ENCODE measurements at regions not wholly inside any gene's neighbourhood (a gene's known extent, or its start where the extent isn't known, plus 50 kb on each side); places are given as distances from the start of the nearest gene placed in this dataset.
"Not testable (repeated sequence)": the region's sequence is repeated elsewhere in the genome, so short reads cannot be mapped to it uniquely, and the experiment has no call there.

- DNase-seq (ENCODE audit: low read depth), result no peak
These were observed 196.5 kb upstream of the SLC7A11 start for GRCh38 chr4:138438608-138439007.

DNA sequence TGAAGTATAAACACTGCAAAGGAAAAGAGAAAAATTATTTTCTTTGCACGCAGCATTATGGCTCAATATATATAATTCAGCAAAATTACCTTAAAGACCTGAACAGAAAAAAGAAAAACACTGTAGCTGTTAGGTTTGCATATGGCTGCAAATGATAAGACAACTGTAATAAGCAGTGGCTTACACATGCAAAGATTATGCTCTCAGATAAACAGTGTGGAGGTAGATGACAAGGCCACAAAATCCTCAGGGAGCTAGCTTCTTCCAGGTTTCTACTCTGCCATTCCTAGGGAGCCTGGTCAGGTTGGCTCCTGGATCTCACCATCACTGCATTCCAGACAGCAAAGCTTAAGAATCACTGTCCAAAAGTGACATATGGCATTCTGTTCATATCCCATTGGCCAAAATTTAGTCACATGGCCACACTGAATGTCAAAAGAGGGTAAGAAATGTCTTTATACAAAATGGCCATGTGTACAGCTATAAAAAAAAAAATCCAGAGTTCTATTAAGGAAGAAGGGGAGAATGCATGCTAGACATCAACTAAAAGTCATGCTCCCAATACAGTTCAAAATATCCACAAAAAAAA is 195.2 kb upstream of the SLC7A11 start:
- no peak for DNase-seq (ENCODE audit: low read depth)

DNA sequence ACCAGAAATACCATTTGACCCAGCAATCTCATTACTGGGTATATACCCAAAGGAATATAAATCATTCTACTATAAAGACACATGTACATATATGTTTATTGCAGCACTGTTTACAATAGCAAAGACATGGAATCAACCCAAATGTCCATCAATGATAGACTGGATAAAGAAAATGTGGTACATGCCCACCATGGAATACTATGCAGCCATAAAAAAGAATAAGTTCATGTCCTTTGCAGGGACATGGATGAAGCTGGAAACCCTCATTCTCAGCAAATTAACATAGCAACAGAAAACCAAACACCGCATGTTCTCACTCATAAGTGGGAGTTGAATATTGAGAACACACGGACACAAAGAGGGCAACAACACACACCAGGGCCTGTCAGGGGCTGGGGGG is 193.6 kb upstream of the SLC7A11 start:
- not testable (repeated sequence) for DNase-seq (ENCODE audit: low read depth)

GRCh38 chr4:138435046-138435445 is 192.9 kb upstream of the SLC7A11 start:
- DNase-seq (ENCODE audit: low read depth), result not testable (repeated sequence)

DNA sequence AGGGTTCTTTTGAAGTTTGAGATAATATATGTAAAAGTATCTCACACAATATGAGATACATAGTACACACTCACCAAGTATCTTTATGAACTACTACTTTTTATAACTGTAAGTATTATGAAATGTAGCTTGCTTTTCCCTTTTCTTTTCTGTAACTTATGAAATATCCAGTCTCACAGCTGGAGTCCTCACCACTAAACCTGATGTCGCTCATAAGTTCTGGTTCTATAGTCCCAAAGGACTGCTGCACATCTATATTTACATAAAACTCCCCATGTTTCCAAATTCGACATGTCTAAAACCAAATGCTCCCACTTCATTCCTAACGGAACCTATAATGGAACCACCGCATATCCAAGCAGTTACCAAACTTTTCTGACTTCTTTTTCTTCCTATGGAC is 186.5 kb upstream of the SLC7A11 start:
- no peak for DNase-seq (ENCODE audit: low read depth)

DNA sequence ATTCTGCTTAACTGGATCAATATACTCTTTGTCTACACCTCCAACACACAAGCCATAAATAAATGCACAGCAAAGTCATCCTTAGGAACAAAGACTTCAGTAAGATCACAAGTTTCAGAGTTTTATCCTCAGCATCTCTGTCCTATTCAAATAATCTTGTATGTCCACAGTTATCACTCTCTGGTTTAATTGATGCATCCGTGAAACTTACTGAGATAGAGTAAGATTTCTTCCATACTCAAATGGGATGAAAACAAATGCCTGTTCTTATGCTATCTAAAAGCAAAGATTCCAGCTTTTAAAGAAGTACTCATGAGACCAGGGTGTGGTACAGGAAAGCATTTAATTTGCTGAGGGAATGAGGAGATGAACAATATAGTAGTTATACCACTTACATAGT is 184.6 kb upstream of the SLC7A11 start:
- DNase-seq (ENCODE audit: low read depth), result no peak

GRCh38 chr4:138420471-138420870 is 178.3 kb upstream of the SLC7A11 start:
- no peak for DNase-seq (ENCODE audit: low read depth)

- no peak for DNase-seq (ENCODE audit: low read depth)
These were observed 172.1 kb upstream of the SLC7A11 start for GRCh38 chr4:138414202-138414601.

GRCh38 chr4:138413273-138413672 is 171.1 kb upstream of the SLC7A11 start:
- no peak for DNase-seq (ENCODE audit: low read depth)

- DNase-seq (ENCODE audit: low read depth), result no peak
These were observed 170.7 kb upstream of the SLC7A11 start for GRCh38 chr4:138412847-138413246.

- DNase-seq (ENCODE audit: low read depth), result no peak
These were observed 168.1 kb upstream of the SLC7A11 start for GRCh38 chr4:138410266-138410665.

GRCh38 chr4:138409670-138410069 is 167.5 kb upstream of the SLC7A11 start:
- DNase-seq (ENCODE audit: low read depth), result no peak

DNA sequence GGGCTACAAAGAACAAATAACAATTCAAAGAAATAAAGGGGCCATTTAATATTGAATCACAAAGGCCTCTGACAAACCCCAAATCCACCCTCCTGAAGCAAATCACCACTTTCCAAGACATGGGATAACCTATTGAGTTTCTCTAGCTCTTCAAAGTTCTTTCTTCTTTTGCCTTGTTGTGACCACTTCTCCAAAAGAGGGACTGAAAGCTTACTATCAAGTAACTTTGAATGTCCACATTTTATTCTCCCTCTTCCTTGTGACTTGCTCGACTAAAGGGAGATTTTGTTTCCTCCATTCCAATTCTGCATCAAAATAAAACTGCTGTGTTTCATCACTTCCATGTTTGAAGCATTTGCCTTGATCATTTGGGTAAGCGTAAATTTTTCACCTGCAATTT is 166.6 kb upstream of the SLC7A11 start:
- no peak for DNase-seq (ENCODE audit: low read depth)

- no peak for DNase-seq (ENCODE audit: low read depth)
These were observed 165.2 kb upstream of the SLC7A11 start for GRCh38 chr4:138407329-138407728.

DNA sequence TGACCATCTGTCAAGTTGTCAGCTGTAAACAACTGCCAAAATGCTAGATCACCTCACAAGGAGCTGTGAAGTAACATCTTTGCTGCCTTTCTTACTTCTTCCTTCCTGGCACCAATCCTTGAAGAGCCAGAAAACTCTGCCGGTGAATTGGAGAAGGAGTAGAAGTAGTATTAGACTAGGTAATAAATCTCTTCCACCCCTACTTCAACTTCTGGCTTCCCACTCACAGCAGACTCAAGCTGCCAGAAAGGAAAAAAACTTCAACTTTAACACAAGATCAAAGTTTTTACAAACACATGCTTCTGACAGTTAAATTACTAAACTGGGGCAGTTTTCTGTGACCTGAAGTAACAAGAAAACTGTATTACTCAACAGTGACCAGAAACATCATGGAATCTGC is 164.7 kb upstream of the SLC7A11 start:
- peak; percentile 7 for DNase-seq (ENCODE audit: low read depth)

DNA sequence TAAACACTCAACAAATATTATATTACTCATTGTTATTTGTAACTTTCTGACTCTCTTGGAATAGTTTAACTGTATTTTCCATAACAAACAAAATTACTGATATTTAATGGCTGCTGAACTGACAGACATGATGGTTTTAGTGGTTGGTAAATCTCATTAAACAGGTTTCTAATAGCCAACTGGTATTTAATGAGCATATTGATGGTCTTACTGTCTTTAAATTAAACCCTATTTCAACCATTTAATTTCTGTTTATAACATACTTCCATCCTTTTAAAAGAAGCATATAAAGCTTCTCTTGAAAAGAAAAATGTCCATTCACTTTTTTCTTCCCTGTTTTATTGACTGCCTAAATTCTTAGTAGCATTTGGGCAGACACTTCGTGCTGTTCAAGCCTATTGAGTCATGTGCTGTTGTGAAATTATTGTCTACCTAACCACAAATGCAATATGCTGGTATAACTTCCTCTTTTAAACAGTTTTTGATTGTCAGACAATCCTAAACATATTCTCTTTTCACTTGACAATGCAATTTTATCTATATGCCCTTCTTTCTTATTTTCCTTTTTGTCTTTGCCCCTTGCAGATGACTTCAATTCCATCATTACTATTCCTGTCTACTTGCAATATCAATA is 163.9 kb upstream of the SLC7A11 start:
- peak; percentile 40 for DNase-seq (ENCODE audit: low read depth)

- no peak for DNase-seq (ENCODE audit: low read depth)
These were observed 163.3 kb upstream of the SLC7A11 start for GRCh38 chr4:138405466-138405891.

DNA sequence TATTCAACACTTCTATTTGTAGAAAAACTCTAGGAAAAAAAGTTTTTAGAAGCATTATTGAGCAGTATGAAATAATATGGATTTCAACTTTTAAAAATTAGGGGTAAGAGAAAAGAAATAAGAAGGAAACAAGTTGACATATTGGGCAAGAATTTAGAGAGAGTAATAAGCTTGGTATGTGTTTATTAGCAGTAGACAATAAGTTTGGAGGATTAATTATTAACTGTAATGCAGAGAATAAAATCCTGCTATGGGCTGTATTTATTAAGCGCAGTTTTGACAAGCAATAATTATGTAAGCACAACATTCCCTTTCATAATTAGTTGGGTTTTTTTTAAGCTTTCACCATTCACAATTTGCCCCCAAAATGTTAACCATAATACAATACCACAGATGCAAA is 162.7 kb upstream of the SLC7A11 start:
- no peak for DNase-seq (ENCODE audit: low read depth)

- DNase-seq (ENCODE audit: low read depth), result no peak
These were observed 162.1 kb upstream of the SLC7A11 start for GRCh38 chr4:138404251-138404650.

DNA sequence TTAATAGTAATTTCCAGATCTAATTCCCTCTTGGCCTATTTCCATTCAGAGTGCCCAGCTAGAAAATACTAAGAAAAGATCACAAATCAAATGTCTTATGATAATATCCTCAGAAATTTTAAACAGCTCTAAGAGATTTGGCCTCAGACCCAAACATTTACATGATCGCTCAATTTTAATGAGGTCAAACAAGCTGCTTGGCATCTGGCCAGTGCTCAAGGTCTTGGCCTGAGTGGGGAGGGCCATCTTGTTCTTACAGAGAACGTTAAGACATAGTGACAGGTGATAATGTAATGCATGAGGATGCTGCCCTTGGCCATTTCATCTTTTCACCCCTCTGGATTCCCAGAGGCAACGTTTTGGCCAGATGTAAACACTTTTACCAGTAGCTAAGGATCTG is 159.2 kb upstream of the SLC7A11 start:
- no peak for DNase-seq (ENCODE audit: low read depth)

GRCh38 chr4:138400543-138400942 is 158.4 kb upstream of the SLC7A11 start:
- DNase-seq (ENCODE audit: low read depth), result no peak

GRCh38 chr4:138400066-138400465 is 157.9 kb upstream of the SLC7A11 start:
- DNase-seq (ENCODE audit: low read depth), result no peak

GRCh38 chr4:138399081-138399480 is 156.9 kb upstream of the SLC7A11 start:
- DNase-seq (ENCODE audit: low read depth), result no peak

DNA sequence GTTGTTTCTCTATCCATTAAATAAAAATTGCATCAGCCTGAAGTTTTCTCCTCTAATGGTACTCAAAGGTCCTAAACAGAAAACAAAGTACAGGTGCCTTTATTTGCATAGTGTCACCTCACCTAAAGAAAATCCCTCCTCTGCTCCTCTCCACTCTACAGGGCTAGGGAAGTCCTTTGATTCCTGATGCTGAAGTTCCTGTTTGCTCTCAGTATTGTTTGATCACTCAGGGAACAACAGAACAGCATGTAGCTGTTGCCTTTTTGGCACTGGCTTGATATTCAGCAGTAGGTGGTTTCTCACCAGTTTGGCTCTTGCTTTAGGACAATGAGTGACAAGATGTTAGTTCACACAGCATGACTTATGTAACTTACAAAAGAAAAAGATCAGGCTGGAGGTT is 156.2 kb upstream of the SLC7A11 start:
- DNase-seq (ENCODE audit: low read depth), result no peak

Data from stromal cell of bone marrow (primary cell).